GM10266 (cell line): ENCODE measurements at regions not wholly inside any gene's neighbourhood (a gene's known extent, or its start where the extent isn't known, plus 50 kb on each side); places are given as distances from the start of the nearest gene placed in this dataset.

Experiments
- DNase-seq: peaks from one replicate; pipeline ENCODE4 v3.0.0; 2012; ENCODE audit errors: extremely low spot score
- CTCF ChIP-seq: IDR thresholded peaks from 2 replicates; pipeline ENCODE4 v1.5.1; 2012; ENCODE audit warnings: mild to moderate bottlenecking, low read depth; ENCODE audit not compliant: control insufficient read depth, insufficient read depth; ENCODE audit errors: missing control alignments

- no peak for DNase-seq
- TF ChIP-seq CTCF = no peak
Measured at GRCh38 chr3:35927441-35927840, 288.1 kb downstream of the ARPP21 start.

GRCh38 chr3:35929158-35929557, 289.8 kb downstream of the ARPP21 start:
- TF ChIP-seq CTCF = no peak
- DNase-seq = no peak

- no peak for TF ChIP-seq CTCF
- no peak for DNase-seq
Measured at GRCh38 chr3:35931867-35932266, 292.5 kb downstream of the ARPP21 start.

DNA sequence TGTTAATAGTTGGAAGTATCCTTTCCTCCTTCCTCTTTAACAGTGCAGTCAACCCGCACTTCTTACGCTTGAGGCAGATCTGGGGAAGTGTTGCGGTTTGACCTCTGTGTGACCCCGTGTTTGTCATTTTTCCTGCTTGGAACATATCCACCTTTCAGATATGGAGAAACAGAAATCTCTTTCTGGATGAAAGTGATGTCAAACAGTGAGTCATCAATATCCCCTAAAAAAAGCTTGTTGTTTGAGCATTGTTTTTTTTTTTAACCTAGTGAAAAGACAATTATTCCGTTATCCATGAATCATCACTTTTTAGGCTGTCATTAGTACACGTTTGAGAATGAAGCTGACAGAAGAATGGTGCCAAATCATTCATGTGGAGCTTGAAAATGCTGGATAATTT, 293.7 kb downstream of the ARPP21 start:
- no peak for TF ChIP-seq CTCF

GRCh38 chr3:35936571-35936970, 297.2 kb downstream of the ARPP21 start:
- no peak for TF ChIP-seq CTCF
- no peak for DNase-seq

More for the DNA sequence above, 293.7 kb downstream of the ARPP21 start:
- DNase-seq = no peak

DNA sequence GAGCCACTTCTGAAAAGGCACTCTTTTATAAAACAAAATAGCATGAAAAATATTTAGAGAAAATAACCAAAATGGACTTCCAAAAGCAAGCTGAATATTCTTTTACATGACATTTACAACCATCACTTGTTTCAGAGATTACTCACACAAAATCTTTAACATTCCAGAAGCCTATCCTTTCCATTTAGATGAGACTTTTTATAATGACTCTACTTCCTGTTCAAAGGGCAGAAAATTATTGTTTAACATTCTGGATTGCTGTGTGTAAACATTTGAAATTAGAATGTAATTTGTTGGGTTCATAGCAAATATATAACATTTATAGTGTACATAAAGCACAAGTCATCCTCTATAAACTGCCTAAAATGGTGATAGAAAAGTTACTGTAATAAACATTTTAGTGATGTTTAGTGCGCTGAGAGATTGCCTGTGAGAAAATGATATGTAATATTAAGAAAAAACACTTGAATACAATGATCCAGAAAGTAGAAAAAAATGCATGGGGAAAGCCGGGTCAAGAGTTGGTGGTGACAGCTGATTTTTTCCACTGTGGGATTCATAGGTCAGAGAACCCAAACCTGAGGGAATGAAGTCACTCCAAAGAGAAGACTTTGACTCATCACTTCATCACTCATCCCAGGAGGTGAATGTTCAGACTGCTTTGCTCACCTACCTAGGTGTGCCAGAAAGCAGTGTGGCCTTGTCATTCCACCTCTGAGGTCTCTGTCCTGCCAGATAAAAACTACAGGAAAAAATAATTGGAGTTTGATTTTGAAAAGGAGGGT, 305.8 kb downstream of the ARPP21 start:
- DNase-seq = no peak
- no peak for TF ChIP-seq CTCF

- TF ChIP-seq CTCF = no peak
- no peak for DNase-seq
Measured at GRCh38 chr3:35946121-35946853, 307.0 kb downstream of the ARPP21 start.
